Kidney (tissue), 13 donors: ENCODE measurements at regions not wholly inside any gene's neighbourhood (a gene's known extent, or its start where the extent isn't known, plus 50 kb on each side); places are given as distances from the start of the nearest gene placed in this dataset.
"Not testable (repeated sequence)": the region's sequence is repeated elsewhere in the genome, so short reads cannot be mapped to it uniquely, and the experiment has no call there.

Source experiments
- DNase-seq, 5 donors: peaks; one replicate each; pipeline ENCODE4 v3.0.0-alpha.2; 2013 to 2020
- FAIRE-seq: peaks from 2 replicates; lab custom pipeline; 2012; peaks lifted over from hg19 to GRCh38; lab: Jason Lieb, UNC
- H3K27ac ChIP-seq, 2 donors: one replicate each; pipeline ENCODE4 v1.7.0; 2013; ENCODE audit warnings: low read depth in 2 of 2, low read length in 2 of 2, inconsistent platforms in 1 of 2
- H3K27me3 ChIP-seq: one replicate; pipeline ENCODE4 v1.7.1; 2013; ENCODE audit warnings: low read length, inconsistent platforms; ENCODE audit not compliant: control insufficient read depth, insufficient read depth
- H3K36me3 ChIP-seq, 3 donors: one replicate each; pipeline versions ENCODE4 v1.7.0 to v1.7.1; 2013; ENCODE audit warnings: low read length in 3 of 3, control low read depth in 1 of 3, inconsistent platforms in 1 of 3; ENCODE audit not compliant: insufficient read depth in 3 of 3, control insufficient read depth in 2 of 3
- H3K4me1 ChIP-seq, 3 donors: one replicate each; pipeline versions ENCODE4 v1.7.0 to v1.7.1; 2013; ENCODE audit warnings: low read length in 3 of 3, inconsistent platforms in 1 of 3, low read depth in 1 of 3; ENCODE audit not compliant: control insufficient read depth in 2 of 3, insufficient read depth in 2 of 3
- H3K4me3 ChIP-seq, 3 donors: one replicate each; pipeline versions ENCODE4 v1.7.0 to v1.8.1; 2013; ENCODE audit warnings: low read length in 3 of 3, control low read depth in 1 of 3, inconsistent platforms in 1 of 3
- H3K9ac ChIP-seq, 3 donors: one replicate each; pipeline versions ENCODE4 v1.7.0 to v1.7.1; 2013; ENCODE audit warnings: low read length in 3 of 3, control low read depth in 1 of 3, inconsistent platforms in 1 of 3
- H3K9me3 ChIP-seq, 3 donors: one replicate each; pipeline versions ENCODE4 v1.7.0 to v1.7.1; 2013; ENCODE audit warnings: low read length in 3 of 3, control low read depth in 1 of 3, inconsistent platforms in 1 of 3; ENCODE audit not compliant: control insufficient read depth in 2 of 3, insufficient read depth in 1 of 3
- intact Hi-C: fragments of 100-400 bp; cut with DNase I; formaldehyde crosslinking; loops from one replicate; pipeline ENCODE4 v1.11.1; 2022
- TF ChIP-seq, protein P1 (sequence below): IDR thresholded peaks from 3 replicates; pipeline ENCODE4 v1.5.1; 2012; ENCODE audit warnings: mild to moderate bottlenecking, moderate library complexity, borderline replicate concordance; ENCODE audit not compliant: insufficient read depth; ENCODE audit errors: extremely low read depth
- donor health status: control.
- donor health status: control.
- donor health status: control.
- donor health status: control.
- donor health status: control.
- donor health status: DM: yes; HTN: yes; CAD: no.
- donor health status: Normal renal cell carcinoma (clear cell type).

DNA sequence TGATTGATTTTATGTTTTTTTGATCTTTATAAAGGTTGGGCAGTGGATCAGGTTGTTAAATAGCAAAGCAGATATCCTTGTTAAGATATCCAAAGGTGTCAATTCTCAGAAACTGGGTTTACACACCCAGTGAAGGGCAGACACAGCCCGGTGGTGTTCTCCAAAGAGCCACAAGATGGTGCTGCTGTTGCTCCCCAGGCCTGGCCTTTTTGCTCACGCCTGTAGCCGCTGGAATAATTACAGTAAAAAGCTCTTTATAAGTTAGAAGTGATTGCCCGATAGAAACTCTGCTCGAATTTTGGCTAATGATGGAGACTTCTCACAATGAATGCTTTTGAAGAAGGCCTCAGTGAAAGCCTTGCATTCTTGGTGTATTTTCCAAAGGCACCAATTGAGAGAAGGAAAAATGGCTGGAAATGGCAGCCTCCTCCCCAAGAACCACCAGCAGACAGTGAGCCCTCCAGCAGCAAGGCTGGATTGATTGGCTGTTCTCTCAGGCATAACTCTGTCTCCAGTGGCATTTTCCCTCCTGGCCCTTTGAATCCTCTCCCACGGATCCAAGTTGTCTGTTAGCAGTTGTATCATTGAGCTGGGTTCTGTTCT, 120.5 kb upstream of the CHD6 start:
- DNase-seq (peak in 4 of 5 donors; percentile 49 to 68 (median 58)), FAIRE-seq (no peak)
- no peak overlapping the region for H3K4me3 ChIP-seq
- TF ChIP-seq, protein P1, sequence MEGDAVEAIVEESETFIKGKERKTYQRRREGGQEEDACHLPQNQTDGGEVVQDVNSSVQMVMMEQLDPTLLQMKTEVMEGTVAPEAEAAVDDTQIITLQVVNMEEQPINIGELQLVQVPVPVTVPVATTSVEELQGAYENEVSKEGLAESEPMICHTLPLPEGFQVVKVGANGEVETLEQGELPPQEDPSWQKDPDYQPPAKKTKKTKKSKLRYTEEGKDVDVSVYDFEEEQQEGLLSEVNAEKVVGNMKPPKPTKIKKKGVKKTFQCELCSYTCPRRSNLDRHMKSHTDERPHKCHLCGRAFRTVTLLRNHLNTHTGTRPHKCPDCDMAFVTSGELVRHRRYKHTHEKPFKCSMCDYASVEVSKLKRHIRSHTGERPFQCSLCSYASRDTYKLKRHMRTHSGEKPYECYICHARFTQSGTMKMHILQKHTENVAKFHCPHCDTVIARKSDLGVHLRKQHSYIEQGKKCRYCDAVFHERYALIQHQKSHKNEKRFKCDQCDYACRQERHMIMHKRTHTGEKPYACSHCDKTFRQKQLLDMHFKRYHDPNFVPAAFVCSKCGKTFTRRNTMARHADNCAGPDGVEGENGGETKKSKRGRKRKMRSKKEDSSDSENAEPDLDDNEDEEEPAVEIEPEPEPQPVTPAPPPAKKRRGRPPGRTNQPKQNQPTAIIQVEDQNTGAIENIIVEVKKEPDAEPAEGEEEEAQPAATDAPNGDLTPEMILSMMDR: peak; percentile 75
- no peaks in the 10 kb centered on the region for H3K27me3 ChIP-seq
- H3K9me3 ChIP-seq: no peaks in the 10 kb centered on the region
- no peaks in the 10 kb centered on the region for H3K4me1 ChIP-seq
- H3K36me3 ChIP-seq: no peaks in the 10 kb centered on the region
- H3K27ac ChIP-seq: no peak overlapping the region
- intact Hi-C loops: no loop called here
- no peak overlapping the region for H3K9ac ChIP-seq

DNA sequence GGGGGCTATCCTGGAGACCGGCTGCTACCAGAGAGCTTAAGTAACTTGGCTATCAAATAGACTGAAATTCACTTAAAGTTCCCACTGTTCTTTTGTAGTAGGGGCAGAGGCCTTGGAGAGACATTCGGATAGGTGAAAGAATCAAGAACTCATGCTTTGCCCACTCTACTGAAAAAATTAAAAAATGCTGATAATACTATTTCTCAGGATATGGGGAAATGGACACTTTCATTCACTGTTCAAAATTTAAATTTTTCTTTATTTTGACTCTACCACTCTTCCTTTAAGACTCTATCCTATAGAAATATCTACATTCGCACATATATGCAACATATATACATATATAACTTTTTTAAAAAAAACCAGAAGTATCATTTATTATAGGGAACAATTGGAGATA, 117.8 kb upstream of the CHD6 start:
- TF ChIP-seq, protein P1: no peak
- Histone ChIP-seq H3K36me3 (no peaks in the 10 kb centered on the region), H3K4me3 (no peak overlapping the region), H3K27ac (no peak overlapping the region), H3K9ac (no peak overlapping the region), H3K4me1 (no peaks in the 10 kb centered on the region), H3K27me3 (no peaks in the 10 kb centered on the region), H3K9me3 (no peaks in the 10 kb centered on the region)
- intact Hi-C loops: no loop called here
- no peak for DNase-seq
- FAIRE-seq: no peak

DNA sequence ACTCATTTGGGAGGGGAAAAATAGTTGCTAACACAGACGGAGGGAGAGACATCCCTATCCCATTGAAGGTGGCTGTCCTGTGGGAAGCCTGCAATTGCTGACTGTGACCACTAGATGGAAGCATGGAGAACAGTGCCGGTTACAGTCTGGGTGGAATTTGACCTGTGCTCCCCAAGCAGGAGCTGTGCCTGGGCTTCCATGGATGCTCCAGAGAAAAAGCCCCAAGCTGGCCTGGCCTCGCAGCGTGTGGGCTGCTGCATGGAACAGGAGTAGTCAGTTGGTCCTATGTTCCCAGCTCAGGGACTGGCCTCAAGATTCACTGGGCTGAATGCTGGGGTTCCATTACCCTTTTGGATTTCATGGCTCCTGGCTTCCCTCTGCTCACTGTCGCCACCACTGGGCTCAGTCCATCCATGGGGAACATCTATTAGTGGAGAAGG, 116.3 kb upstream of the CHD6 start:
- Histone ChIP-seq H3K9ac (no peak overlapping the region), H3K27me3 (no peaks in the 10 kb centered on the region), H3K27ac (no peak overlapping the region), H3K4me1 (no peaks in the 10 kb centered on the region), H3K4me3 (no peak overlapping the region), H3K36me3 (no peaks in the 10 kb centered on the region), H3K9me3 (no peaks in the 10 kb centered on the region)
- peak in 4 of 5 donors; percentile 50 to 61 (median 52) for DNase-seq
- FAIRE-seq: no peak
- intact Hi-C loops: no loop called here
- TF ChIP-seq, protein P1: peak; percentile 89

DNA sequence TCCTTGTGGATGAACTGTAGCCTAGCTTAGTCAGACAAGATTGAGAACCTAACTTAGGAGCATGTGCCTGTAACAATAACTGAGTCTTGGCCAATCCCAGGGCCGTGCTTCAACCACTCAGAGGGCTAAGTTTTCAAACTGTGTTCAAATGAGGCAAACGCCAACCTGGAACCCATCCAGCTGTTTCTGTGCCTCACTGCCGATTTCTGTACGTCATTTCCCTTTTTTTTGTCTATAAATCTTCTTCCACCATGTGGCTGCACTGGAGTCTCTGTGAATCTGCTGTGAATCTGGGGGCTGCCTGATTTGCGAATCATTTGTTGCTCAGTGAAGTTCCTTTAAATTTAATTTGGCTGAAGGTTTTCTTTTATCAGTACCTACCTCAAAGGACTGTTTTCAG, 115.0 kb upstream of the CHD6 start:
- TF ChIP-seq, protein P1: no peak
- H3K36me3 ChIP-seq: no peaks in the 10 kb centered on the region
- DNase-seq (no peak), FAIRE-seq (no peak)
- H3K9ac ChIP-seq: no peak overlapping the region
- no peaks in the 10 kb centered on the region for H3K4me1 ChIP-seq
- no peak overlapping the region for H3K27ac ChIP-seq
- H3K9me3 ChIP-seq: no peaks in the 10 kb centered on the region
- intact Hi-C loops: no loop called here
- H3K27me3 ChIP-seq: no peaks in the 10 kb centered on the region
- no peak overlapping the region for H3K4me3 ChIP-seq

DNA sequence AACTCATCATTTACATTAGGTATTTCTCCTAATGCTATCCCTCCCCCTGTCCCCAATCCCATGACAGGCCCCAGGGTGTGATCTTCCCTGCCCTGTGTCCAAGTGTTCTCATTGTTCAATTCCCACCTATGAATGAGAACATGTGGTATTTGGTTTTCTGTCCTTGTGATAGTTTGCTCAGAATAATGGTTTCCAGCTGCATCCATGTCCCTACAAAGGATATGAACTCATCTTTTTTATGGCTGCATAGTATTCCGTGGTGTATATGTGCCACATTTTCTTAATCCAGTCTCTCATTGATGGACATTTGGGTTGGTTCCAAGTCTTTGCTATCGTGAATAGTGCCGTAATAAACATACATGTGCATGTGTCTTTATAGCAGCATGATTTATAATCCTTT, 113.0 kb upstream of the CHD6 start:
- intact Hi-C loops, H3K36me3 ChIP-seq, H3K9me3 ChIP-seq, FAIRE-seq, DNase-seq, H3K9ac ChIP-seq, H3K4me1 ChIP-seq, H3K4me3 ChIP-seq, H3K27me3 ChIP-seq, H3K27ac ChIP-seq: not testable (repeated sequence)
